Heart right ventricle (tissue), 16 donors: ENCODE measurements at regions not wholly inside any gene's neighbourhood (a gene's known extent, or its start where the extent isn't known, plus 50 kb on each side); places are given as distances from the start of the nearest gene placed in this dataset.

Experiments used
- ATAC-seq, 8 donors: fragments of 200-7000 bp; cut with Tn5 transposase; one replicate each; pipeline ENCODE4 v1.9.1; 2020; ENCODE audit warnings: mild to moderate bottlenecking in 8 of 8, moderate library complexity in 8 of 8, moderate number of reproducible peaks in 1 of 8
- DNase-seq, 2 donors: peaks; one replicate each; pipeline ENCODE4 v3.0.0-alpha.2; 2020
- H3K27ac ChIP-seq, 10 donors: fragments of 200-600 bp; sonication (generic) in 2 of 10; one replicate each; pipeline versions ENCODE4 v1.5.0 to v1.8.0; 2020 to 2022; ENCODE audit warnings: mild to moderate bottlenecking in 3 of 10
- H3K27me3 ChIP-seq, 7 donors: fragments of 200-600 bp; one replicate each; pipeline ENCODE4 v1.8.0; 2021 to 2022; ENCODE audit warnings: mild to moderate bottlenecking in 2 of 7
- H3K36me3 ChIP-seq, 9 donors: fragments of 200-600 bp; sonication (generic) in 1 of 9; one replicate each; pipeline versions ENCODE4 v1.5.0 to v1.8.0; 2020 to 2022; ENCODE audit warnings: mild to moderate bottlenecking in 2 of 9
- H3K4me1 ChIP-seq, 9 donors: fragments of 200-600 bp; sonication (generic) in 1 of 9; one replicate each; pipeline versions ENCODE4 v1.5.0 to v1.8.0; 2020 to 2022; ENCODE audit warnings: mild to moderate bottlenecking in 4 of 9
- H3K4me3 ChIP-seq, 10 donors: fragments of 200-600 bp; sonication (generic) in 2 of 10; one replicate each; pipeline versions ENCODE4 v1.5.0 to v1.8.0; 2020 to 2022; ENCODE audit warnings: mild to moderate bottlenecking in 7 of 10, moderate library complexity in 2 of 10
- H3K9me3 ChIP-seq, 11 donors: fragments of 200-600 bp in 10 of 11; sonication (generic) in 2 of 11; one replicate each; pipeline versions ENCODE4 v1.5.0 to v1.8.0; 2013 to 2022; ENCODE audit warnings: mild to moderate bottlenecking in 2 of 11, control low read depth in 1 of 11, moderate library complexity in 1 of 11
- WGBS, 2 donors: extraction: QIAGEN DNeasy Blood & Tissue Kit; methylation state at CpG; one replicate each; pipeline ENCODE4 v1.1.7; 2013; ENCODE audit warnings: inconsistent platforms in 1 of 2; 5-methylcytosine and 5-hydroxymethylcytosine counted together
- intact Hi-C, 10 donors: fragments of 100-400 bp; cut with DNase I; formaldehyde crosslinking; loops; one replicate each; pipeline versions ENCODE4 v1.11.1 to v1.14.2; 2022
- TF ChIP-seq, protein P1 (sequence below), 9 donors: fragments of 200-600 bp; sonication (generic) in 2 of 9; IDR thresholded peaks; one replicate each; pipeline versions ENCODE4 v1.5.0 to v1.8.0; 2021 to 2022; ENCODE audit warnings: antibody characterized with exemption in 9 of 9, mild to moderate bottlenecking in 5 of 9, moderate library complexity in 1 of 9
- donor health status: Arrhythmogenic right ventricular cardiomyopathy.
- donor health status: ischemic (EF 13 %, LVEDD 7.1; RV severe dilation, severe dysfunction).
- donor health status: healthy with polysubstance abuse.
- donor health status: DM: no; HTN: yes; CAD: no.
- donor health status: DM: no; HTN: no; CAD: no.
- donor health status: ischemic (EF 25% LVEDD 6.9; RV normal size, moderate dysfunction).
- donor health status: ischemic (EF 25% LVEDD 5.7; RV mildly dilated, moderate dysfunction).
- donor health status: healthy.
- donor health status: DM: yes; HTN: yes; CAD: no.
- donor health status: Ischemic cardiomyopathy.
- donor health status: ischemic (EF 35%, LVEDD 5.7; RV mildly dilated, moderate dysfunction).
- donor health status: nonischemic (EF 11% LVEDD 7.7; RV severe dilation, severe dysfunction).
- donor health status: DM: yes; HTN: yes; CAD: no.
- donor health status: PGD.
- donor health status: ischemic (EF 29% LVEDD 5.4; RV normal size, mild dysfunction).
- donor health status: nonischemic (EF 23%, LVEDD 6.1; RV moderate dilation, normal function).

DNA sequence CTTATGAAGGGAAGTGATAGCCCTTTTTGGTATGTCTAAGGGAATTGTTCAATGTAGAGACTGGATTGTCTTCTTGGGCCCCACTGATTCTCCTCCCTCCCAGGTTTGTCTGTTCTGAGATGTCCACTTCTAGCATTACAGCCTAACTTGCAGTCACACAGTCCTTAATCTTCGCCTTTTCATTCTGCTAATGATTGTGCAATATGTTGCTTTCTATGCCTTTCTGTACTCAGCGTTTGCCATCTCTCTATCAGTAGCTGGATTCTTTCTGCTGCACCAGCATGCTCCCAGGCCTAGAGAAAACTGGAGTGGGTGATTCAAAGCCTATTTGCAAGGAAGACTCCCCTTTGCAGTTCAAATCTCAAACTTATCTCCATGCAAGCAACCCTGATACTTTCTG is 307.5 kb upstream of the DACH1 start:
- intact Hi-C loops, result no loop called here
- H3K9me3 ChIP-seq, result no peaks in the 10 kb centered on the region
- TF ChIP-seq, protein P1, sequence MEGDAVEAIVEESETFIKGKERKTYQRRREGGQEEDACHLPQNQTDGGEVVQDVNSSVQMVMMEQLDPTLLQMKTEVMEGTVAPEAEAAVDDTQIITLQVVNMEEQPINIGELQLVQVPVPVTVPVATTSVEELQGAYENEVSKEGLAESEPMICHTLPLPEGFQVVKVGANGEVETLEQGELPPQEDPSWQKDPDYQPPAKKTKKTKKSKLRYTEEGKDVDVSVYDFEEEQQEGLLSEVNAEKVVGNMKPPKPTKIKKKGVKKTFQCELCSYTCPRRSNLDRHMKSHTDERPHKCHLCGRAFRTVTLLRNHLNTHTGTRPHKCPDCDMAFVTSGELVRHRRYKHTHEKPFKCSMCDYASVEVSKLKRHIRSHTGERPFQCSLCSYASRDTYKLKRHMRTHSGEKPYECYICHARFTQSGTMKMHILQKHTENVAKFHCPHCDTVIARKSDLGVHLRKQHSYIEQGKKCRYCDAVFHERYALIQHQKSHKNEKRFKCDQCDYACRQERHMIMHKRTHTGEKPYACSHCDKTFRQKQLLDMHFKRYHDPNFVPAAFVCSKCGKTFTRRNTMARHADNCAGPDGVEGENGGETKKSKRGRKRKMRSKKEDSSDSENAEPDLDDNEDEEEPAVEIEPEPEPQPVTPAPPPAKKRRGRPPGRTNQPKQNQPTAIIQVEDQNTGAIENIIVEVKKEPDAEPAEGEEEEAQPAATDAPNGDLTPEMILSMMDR (IDR thresholded peaks at IDR 0.05), result no peak
- DNase-seq (no peak), ATAC-seq (no peak)
- H3K4me3 ChIP-seq, result no peak overlapping the region
- no peak overlapping the region for H3K27ac ChIP-seq
- no peaks in the 10 kb centered on the region for H3K4me1 ChIP-seq
- no peaks in the 10 kb centered on the region for H3K36me3 ChIP-seq
- 77 to 80% methylated on average over 2 of the region's 2 CpGs for WGBS, 2 donors
- H3K27me3 ChIP-seq, result no peaks in the 10 kb centered on the region

DNA sequence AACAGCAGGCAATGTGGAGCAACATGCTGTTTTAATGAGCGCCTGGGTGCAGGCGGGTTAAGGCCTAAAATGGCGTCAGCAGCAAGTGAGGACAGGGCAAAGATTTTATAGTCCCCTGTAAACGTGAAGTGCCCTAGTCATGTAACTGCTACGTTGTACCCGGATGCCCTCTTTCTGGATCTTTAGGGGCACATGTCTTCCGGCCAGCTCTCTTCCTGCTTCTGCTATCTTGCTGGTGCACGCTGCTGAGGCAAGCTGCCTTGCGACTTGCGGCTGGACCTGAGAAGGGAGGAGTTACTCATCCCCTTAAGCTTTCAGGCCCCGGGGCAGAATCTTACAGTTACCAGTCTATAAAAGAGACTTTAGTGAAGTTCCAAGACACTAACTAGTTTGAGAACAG is 303.6 kb upstream of the DACH1 start:
- Histone ChIP-seq H3K9me3 (peaks cover 0 to 5% (median 0%) of the 10 kb centered on the region in 11 donors), H3K36me3 (no peaks in the 10 kb centered on the region), H3K27me3 (no peaks in the 10 kb centered on the region), H3K4me3 (no peak overlapping the region), H3K4me1 (no peaks in the 10 kb centered on the region), H3K27ac (no peak overlapping the region)
- WGBS, 2 donors, result 91 to 92% methylated on average over 11 of the region's 11 CpGs
- DNase-seq, result no peak
- intact Hi-C loops, result no loop called here
- TF ChIP-seq, protein P1 (IDR thresholded peaks at IDR 0.05), result no peak
- ATAC-seq, result no peak

DNA sequence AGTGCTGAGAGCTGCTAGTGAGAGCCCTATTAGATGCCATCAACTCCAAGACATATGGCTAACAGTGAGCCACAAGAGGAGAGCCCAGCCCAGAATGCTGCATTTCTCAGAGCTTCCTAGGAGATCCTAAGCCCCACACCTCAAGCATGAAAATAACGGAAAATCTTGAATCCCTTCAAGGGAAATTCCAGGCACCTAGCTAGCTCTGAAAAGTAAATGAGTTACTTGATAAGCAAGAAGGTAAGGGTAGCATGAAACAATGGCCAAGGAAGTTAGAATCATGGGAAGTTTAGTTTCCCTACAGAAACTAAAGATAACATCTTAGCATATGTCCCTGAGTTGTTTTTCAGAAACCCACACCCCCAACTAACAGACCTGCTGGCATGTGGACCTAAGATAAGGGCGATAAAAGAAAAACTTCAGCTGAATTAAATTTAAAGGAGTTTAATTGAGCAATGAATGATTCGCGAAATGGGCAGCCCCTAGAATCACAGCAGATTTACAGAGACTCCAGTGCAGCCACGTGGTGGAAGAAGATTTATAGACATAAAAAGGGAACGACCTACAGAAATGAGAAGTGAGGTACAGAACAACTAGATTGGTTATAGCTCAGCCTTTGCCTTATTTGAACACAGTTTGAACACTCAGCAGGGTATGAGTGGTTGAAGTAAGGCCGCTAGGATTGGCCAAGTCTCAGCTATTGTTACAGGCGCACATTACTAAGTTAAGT is 301.3 kb upstream of the DACH1 start:
- WGBS, 2 donors, result 84 to 87% methylated on average over 8 of the region's 8 CpGs
- Histone ChIP-seq H3K9me3 (peaks cover 0 to 5% (median 0%) of the 10 kb centered on the region in 11 donors), H3K4me1 (no peaks in the 10 kb centered on the region), H3K27ac (no peak overlapping the region), H3K36me3 (no peaks in the 10 kb centered on the region), H3K4me3 (no peak overlapping the region), H3K27me3 (no peaks in the 10 kb centered on the region)
- TF ChIP-seq, protein P1 (IDR thresholded peaks at IDR 0.05), result no peak
- no peak for ATAC-seq
- intact Hi-C loops, result no loop called here
- no peak for DNase-seq

DNA sequence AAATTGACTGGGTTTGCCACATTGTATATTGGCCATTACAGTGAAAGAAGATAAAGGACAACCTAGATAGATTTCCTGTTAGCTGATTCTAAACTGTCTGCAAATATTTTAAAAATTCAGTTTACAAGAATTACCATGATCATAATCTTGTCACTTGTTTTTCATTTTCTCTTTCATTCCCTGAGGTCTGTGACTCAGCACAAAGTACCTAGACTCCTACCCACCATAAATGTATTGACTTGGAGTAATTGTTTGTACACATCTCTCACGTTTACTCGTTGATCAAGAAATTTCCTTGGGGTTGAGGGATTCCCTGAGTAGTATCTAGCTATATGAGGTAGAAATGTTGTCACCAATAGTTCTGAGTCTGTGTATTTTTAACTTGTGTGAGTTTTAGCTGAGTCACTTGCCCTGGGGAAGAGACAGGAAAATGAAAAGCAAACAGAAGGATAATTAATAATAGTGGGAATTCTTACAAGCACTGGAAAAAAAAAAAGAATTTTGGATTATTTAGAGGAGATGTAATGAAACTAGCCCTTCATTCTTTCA is 299.2 kb upstream of the DACH1 start:
- no peaks in the 10 kb centered on the region for H3K36me3 ChIP-seq
- H3K4me1 ChIP-seq, result no peaks in the 10 kb centered on the region
- H3K27me3 ChIP-seq, result no peaks in the 10 kb centered on the region
- TF ChIP-seq, protein P1 (IDR thresholded peaks at IDR 0.05), result no peak
- no peak for DNase-seq
- ATAC-seq, result no peak
- intact Hi-C loops, result no loop called here
- no peak overlapping the region for H3K27ac ChIP-seq
- peaks cover 0 to 5% (median 0%) of the 10 kb centered on the region in 11 donors for H3K9me3 ChIP-seq
- no peak overlapping the region for H3K4me3 ChIP-seq
- 67 to 74% methylated on average over 2 of the region's 2 CpGs for WGBS, 2 donors
